HL-60 (cell line): ENCODE measurements at regions not wholly inside any gene's neighbourhood (a gene's known extent, or its start where the extent isn't known, plus 50 kb on each side); places are given as distances from the start of the nearest gene placed in this dataset.
"Not testable (repeated sequence)": the region's sequence is repeated elsewhere in the genome, so short reads cannot be mapped to it uniquely, and the experiment has no call there.

ENCODE experiments used
- CTCF ChIP-seq: IDR thresholded peaks from one replicate; pipeline ENCODE4 v1.5.1; 2011; ENCODE audit warnings: low read length, control low read depth, inconsistent platforms; ENCODE audit not compliant: insufficient read depth
- GABPA ChIP-seq: IDR thresholded peaks from 2 replicates; pipeline ENCODE4 v1.6.1; 2012; ENCODE audit warnings: low read depth
- POLR2AphosphoS5 ChIP-seq: IDR thresholded peaks from 2 replicates; pipeline ENCODE4 v1.6.1; 2012; ENCODE audit warnings: low read depth
- REST ChIP-seq: IDR thresholded peaks from 2 replicates; pipeline ENCODE4 v1.6.1; 2012; ENCODE audit warnings: low read depth; ENCODE audit not compliant: insufficient replicate concordance

GRCh38 chr11:98763446-98763845 lies 257.3 kb upstream of the CNTN5 start:
- TF ChIP-seq CTCF, POLR2AphosphoS5, REST, GABPA: not testable (repeated sequence)
